ENCODE measurements at regions not wholly inside any gene's neighbourhood (a gene's known extent, or its start where the extent isn't known, plus 50 kb on each side); places are given as distances from the start of the nearest gene placed in this dataset.

GRCh38 chr10:121282797-121283515 lies 315.3 kb downstream of the FGFR2 start:
- H3K36me3 Mint-ChIP-seq (ENCODE audit: unreplicated experiment) = no peaks in the 10 kb centered on the region
- no peak for TF ChIP-seq CTCF (IDR thresholded peaks at IDR 0.05)
- H3K4me3 Mint-ChIP-seq (ENCODE audit: unreplicated experiment) = no peak overlapping the region
- H3K9me3 Mint-ChIP-seq (ENCODE audit: unreplicated experiment) = peaks cover 3% of the 10 kb centered on the region
- H3K27me3 Mint-ChIP-seq (ENCODE audit: unreplicated experiment) = peaks cover 10% of the 10 kb centered on the region
- H3K4me1 Mint-ChIP-seq (ENCODE audit: unreplicated experiment) = no peaks in the 10 kb centered on the region
- no peak for DNase-seq (ENCODE audit: extremely low spot score, unreplicated experiment)
- no peak overlapping the region for H3K27ac Mint-ChIP-seq (ENCODE audit: unreplicated experiment)

DNA sequence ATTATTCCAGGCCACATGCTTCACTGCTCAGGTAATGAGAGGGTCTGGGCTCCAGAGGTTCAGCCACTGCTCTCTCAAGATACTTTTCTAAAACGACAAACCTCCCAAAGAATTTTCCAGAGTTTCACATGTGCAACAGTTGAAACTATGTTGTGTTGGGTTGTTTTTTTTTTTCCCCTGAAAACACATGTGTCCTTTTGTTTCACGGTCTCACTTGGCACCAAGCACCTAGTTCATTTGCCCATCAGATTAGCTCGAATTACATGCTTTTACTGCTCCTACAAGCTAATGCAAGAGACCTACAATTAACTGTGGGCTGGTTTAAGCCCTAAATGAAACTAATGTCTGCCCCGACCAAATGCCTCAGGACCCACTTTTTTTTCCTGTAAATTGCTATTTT lies 313.3 kb downstream of the FGFR2 start:
- H3K9me3 Mint-ChIP-seq (ENCODE audit: unreplicated experiment) = no peaks in the 10 kb centered on the region
- TF ChIP-seq CTCF (IDR thresholded peaks at IDR 0.05) = no peak
- no peaks in the 10 kb centered on the region for H3K36me3 Mint-ChIP-seq (ENCODE audit: unreplicated experiment)
- no peak overlapping the region for H3K27ac Mint-ChIP-seq (ENCODE audit: unreplicated experiment)
- H3K4me1 Mint-ChIP-seq (ENCODE audit: unreplicated experiment) = no peaks in the 10 kb centered on the region
- peaks cover 19% of the 10 kb centered on the region for H3K27me3 Mint-ChIP-seq (ENCODE audit: unreplicated experiment)
- H3K4me3 Mint-ChIP-seq (ENCODE audit: unreplicated experiment) = no peak overlapping the region
- no peak for DNase-seq (ENCODE audit: extremely low spot score, unreplicated experiment)

DNA sequence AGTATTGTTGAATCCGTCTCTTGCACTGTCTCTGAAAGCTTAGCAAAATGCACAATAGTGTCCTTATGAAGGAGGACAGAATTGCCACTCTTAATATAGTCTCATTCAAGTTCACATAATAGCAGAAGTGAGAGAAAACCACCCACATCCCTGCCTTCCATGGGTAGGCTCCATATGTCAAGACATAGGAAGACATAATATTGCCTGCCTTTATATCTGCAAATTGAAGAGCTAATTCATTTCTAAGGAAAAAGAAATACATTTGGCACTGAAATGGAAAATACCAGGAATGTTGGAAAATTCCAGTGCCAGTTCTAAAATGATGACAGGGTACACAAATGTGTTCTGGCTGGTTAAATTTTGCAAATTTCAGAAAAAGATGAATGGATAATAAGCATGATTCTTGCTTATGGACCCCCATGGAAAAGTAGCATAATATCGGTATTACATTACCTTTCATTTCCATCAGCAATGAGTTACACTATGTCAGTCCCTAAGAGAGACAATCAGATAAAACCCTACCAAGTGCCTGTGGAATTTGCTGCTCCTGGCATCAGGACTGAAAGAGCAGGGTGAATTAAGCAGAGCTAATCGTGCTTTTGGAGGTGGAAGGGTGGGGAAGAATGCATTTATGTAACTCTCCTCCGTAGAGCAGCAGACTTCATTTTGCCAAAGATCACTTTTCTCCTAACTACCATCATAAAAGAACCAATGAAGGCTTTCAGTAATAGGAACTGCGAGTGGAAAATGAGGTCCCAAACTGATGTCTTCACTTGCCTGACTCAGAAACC lies 312.6 kb downstream of the FGFR2 start:
- no peaks in the 10 kb centered on the region for H3K4me1 Mint-ChIP-seq (ENCODE audit: unreplicated experiment)
- no peak for TF ChIP-seq CTCF (IDR thresholded peaks at IDR 0.05)
- no peaks in the 10 kb centered on the region for H3K36me3 Mint-ChIP-seq (ENCODE audit: unreplicated experiment)
- peaks cover 19% of the 10 kb centered on the region for H3K27me3 Mint-ChIP-seq (ENCODE audit: unreplicated experiment)
- no peaks in the 10 kb centered on the region for H3K9me3 Mint-ChIP-seq (ENCODE audit: unreplicated experiment)
- no peak for DNase-seq (ENCODE audit: extremely low spot score, unreplicated experiment)
- no peak overlapping the region for H3K27ac Mint-ChIP-seq (ENCODE audit: unreplicated experiment)
- H3K4me3 Mint-ChIP-seq (ENCODE audit: unreplicated experiment) = no peak overlapping the region

- Mint-ChIP-seq H3K4me3 (ENCODE audit: unreplicated experiment) (no peak overlapping the region), H3K27ac (ENCODE audit: unreplicated experiment) (no peak overlapping the region), H3K9me3 (ENCODE audit: unreplicated experiment) (no peaks in the 10 kb centered on the region), H3K4me1 (ENCODE audit: unreplicated experiment) (no peaks in the 10 kb centered on the region), H3K36me3 (ENCODE audit: unreplicated experiment) (no peaks in the 10 kb centered on the region), H3K27me3 (ENCODE audit: unreplicated experiment) (peaks cover 22% of the 10 kb centered on the region)
- no peak for DNase-seq (ENCODE audit: extremely low spot score, unreplicated experiment)
- TF ChIP-seq CTCF (IDR thresholded peaks at IDR 0.05) = no peak
Measured at GRCh38 chr10:121288011-121288410, 310.2 kb downstream of the FGFR2 start.
